ENCODE measurements at regions not wholly inside any gene's neighbourhood (a gene's known extent, or its start where the extent isn't known, plus 50 kb on each side); places are given as distances from the start of the nearest gene placed in this dataset.

GRCh38 chr4:89488736-89489135, 181.1 kb upstream of the GPRIN3 start:
- no peak overlapping the region for H3K27ac ChIP-seq (ENCODE audit: low read depth, low read length)
- H3K36me3 ChIP-seq (ENCODE audit: control insufficient read depth in 1 of 2, insufficient read depth in 2 of 2, low read length in 2 of 2), result no peaks in the 10 kb centered on the region
- H3K4me1 ChIP-seq (ENCODE audit: control insufficient read depth in 1 of 2, insufficient read depth in 2 of 2, low read length in 2 of 2), result peaks cover 0 to 15% of the 10 kb centered on the region in 2 donors
- no peak overlapping the region for H3K4me3 ChIP-seq (ENCODE audit: low read depth in 1 of 2, low read length in 2 of 2)
- H3K9ac ChIP-seq (ENCODE audit: low read depth in 1 of 2, low read length in 2 of 2), result no peak overlapping the region
- H3K27me3 ChIP-seq (ENCODE audit: control insufficient read depth in 1 of 2, insufficient read depth in 2 of 2, low read length in 2 of 2), result no peaks in the 10 kb centered on the region
- no peaks in the 10 kb centered on the region for H3K9me3 ChIP-seq (ENCODE audit: control insufficient read depth in 1 of 2, low read length in 2 of 2)

- Histone ChIP-seq H3K36me3 (ENCODE audit: control insufficient read depth in 1 of 2, insufficient read depth in 2 of 2, low read length in 2 of 2) (no peaks in the 10 kb centered on the region), H3K4me1 (ENCODE audit: control insufficient read depth in 1 of 2, insufficient read depth in 2 of 2, low read length in 2 of 2) (peaks cover 0 to 2% of the 10 kb centered on the region in 2 donors), H3K27me3 (ENCODE audit: control insufficient read depth in 1 of 2, insufficient read depth in 2 of 2, low read length in 2 of 2) (no peaks in the 10 kb centered on the region), H3K9ac (ENCODE audit: low read depth in 1 of 2, low read length in 2 of 2) (no peak overlapping the region), H3K9me3 (ENCODE audit: control insufficient read depth in 1 of 2, low read length in 2 of 2) (no peaks in the 10 kb centered on the region), H3K4me3 (ENCODE audit: low read depth in 1 of 2, low read length in 2 of 2) (no peak overlapping the region), H3K27ac (ENCODE audit: low read depth, low read length) (no peak overlapping the region)
Measured at GRCh38 chr4:89486673-89487072, 179.1 kb upstream of the GPRIN3 start.

- Histone ChIP-seq H3K36me3 (ENCODE audit: control insufficient read depth in 1 of 2, insufficient read depth in 2 of 2, low read length in 2 of 2) (no peaks in the 10 kb centered on the region), H3K27ac (ENCODE audit: low read depth, low read length) (no peak overlapping the region), H3K27me3 (ENCODE audit: control insufficient read depth in 1 of 2, insufficient read depth in 2 of 2, low read length in 2 of 2) (no peaks in the 10 kb centered on the region), H3K4me1 (ENCODE audit: control insufficient read depth in 1 of 2, insufficient read depth in 2 of 2, low read length in 2 of 2) (no peaks in the 10 kb centered on the region), H3K4me3 (ENCODE audit: low read depth in 1 of 2, low read length in 2 of 2) (no peak overlapping the region), H3K9ac (ENCODE audit: low read depth in 1 of 2, low read length in 2 of 2) (no peak overlapping the region), H3K9me3 (ENCODE audit: control insufficient read depth in 1 of 2, low read length in 2 of 2) (no peaks in the 10 kb centered on the region)
Measured at GRCh38 chr4:89486042-89486441, 178.4 kb upstream of the GPRIN3 start.

DNA sequence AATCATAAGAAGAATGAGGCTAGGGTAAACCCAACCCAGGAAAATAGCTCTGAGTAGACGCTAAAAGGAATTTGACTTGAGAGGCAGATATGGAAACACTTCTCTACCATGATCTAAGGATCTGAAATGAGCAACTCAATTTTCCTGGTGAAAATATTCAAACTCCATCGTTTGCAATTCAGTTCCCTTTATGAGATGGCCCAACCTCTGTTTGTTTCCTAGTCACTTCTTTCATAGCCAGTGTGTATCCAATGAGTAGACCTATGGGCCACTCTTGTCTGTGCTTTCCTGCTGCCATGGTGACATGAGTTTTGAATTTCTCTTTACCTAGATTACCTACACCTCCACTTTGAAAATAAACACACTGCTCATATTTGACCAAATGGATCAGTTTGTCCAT, 176.2 kb upstream of the GPRIN3 start:
- H3K4me1 ChIP-seq (ENCODE audit: control insufficient read depth in 1 of 2, insufficient read depth in 2 of 2, low read length in 2 of 2), result no peaks in the 10 kb centered on the region
- no peak overlapping the region for H3K4me3 ChIP-seq (ENCODE audit: low read depth in 1 of 2, low read length in 2 of 2)
- H3K9me3 ChIP-seq (ENCODE audit: control insufficient read depth in 1 of 2, low read length in 2 of 2), result no peaks in the 10 kb centered on the region
- no peak overlapping the region for H3K27ac ChIP-seq (ENCODE audit: low read depth, low read length)
- no peak overlapping the region for H3K9ac ChIP-seq (ENCODE audit: low read depth in 1 of 2, low read length in 2 of 2)
- no peaks in the 10 kb centered on the region for H3K36me3 ChIP-seq (ENCODE audit: control insufficient read depth in 1 of 2, insufficient read depth in 2 of 2, low read length in 2 of 2)
- no peaks in the 10 kb centered on the region for H3K27me3 ChIP-seq (ENCODE audit: control insufficient read depth in 1 of 2, insufficient read depth in 2 of 2, low read length in 2 of 2)

- no peaks in the 10 kb centered on the region for H3K9me3 ChIP-seq (ENCODE audit: control insufficient read depth in 1 of 2, low read length in 2 of 2)
- H3K36me3 ChIP-seq (ENCODE audit: control insufficient read depth in 1 of 2, insufficient read depth in 2 of 2, low read length in 2 of 2), result no peaks in the 10 kb centered on the region
- no peak overlapping the region for H3K4me3 ChIP-seq (ENCODE audit: low read depth in 1 of 2, low read length in 2 of 2)
- no peak overlapping the region for H3K9ac ChIP-seq (ENCODE audit: low read depth in 1 of 2, low read length in 2 of 2)
- H3K4me1 ChIP-seq (ENCODE audit: control insufficient read depth in 1 of 2, insufficient read depth in 2 of 2, low read length in 2 of 2), result no peaks in the 10 kb centered on the region
- no peaks in the 10 kb centered on the region for H3K27me3 ChIP-seq (ENCODE audit: control insufficient read depth in 1 of 2, insufficient read depth in 2 of 2, low read length in 2 of 2)
- H3K27ac ChIP-seq (ENCODE audit: low read depth, low read length), result no peak overlapping the region
Measured at GRCh38 chr4:89482926-89483595, 175.5 kb upstream of the GPRIN3 start.

DNA sequence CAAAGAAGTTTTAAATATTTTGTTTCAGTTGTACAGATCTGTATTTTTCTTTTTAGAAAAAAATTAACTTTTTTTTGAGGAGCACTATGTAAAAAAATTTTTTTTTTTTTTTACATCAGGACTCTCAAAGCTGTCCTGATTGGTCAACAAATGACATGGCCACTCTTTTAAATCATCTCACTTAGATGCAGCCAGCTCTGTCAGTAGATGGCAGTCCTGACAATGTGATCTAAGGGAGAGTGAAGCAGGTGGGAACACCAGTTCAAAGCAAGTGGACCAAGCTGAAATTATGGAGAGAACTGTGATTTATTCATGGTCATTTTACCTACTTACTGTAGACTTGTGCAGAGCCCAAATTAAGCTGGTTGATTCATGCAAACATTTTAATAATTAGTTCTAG, 174.7 kb upstream of the GPRIN3 start:
- no peaks in the 10 kb centered on the region for H3K27me3 ChIP-seq (ENCODE audit: control insufficient read depth in 1 of 2, insufficient read depth in 2 of 2, low read length in 2 of 2)
- H3K9me3 ChIP-seq (ENCODE audit: control insufficient read depth in 1 of 2, low read length in 2 of 2), result no peaks in the 10 kb centered on the region
- no peak overlapping the region for H3K9ac ChIP-seq (ENCODE audit: low read depth in 1 of 2, low read length in 2 of 2)
- H3K4me1 ChIP-seq (ENCODE audit: control insufficient read depth in 1 of 2, insufficient read depth in 2 of 2, low read length in 2 of 2), result no peaks in the 10 kb centered on the region
- H3K4me3 ChIP-seq (ENCODE audit: low read depth in 1 of 2, low read length in 2 of 2), result no peak overlapping the region
- no peak overlapping the region for H3K27ac ChIP-seq (ENCODE audit: low read depth, low read length)
- H3K36me3 ChIP-seq (ENCODE audit: control insufficient read depth in 1 of 2, insufficient read depth in 2 of 2, low read length in 2 of 2), result no peaks in the 10 kb centered on the region

GRCh38 chr4:89469930-89470375, 162.4 kb upstream of the GPRIN3 start:
- Histone ChIP-seq H3K4me1 (ENCODE audit: control insufficient read depth in 1 of 2, insufficient read depth in 2 of 2, low read length in 2 of 2) (no peaks in the 10 kb centered on the region), H3K27ac (ENCODE audit: low read depth, low read length) (no peak overlapping the region), H3K9me3 (ENCODE audit: control insufficient read depth in 1 of 2, low read length in 2 of 2) (no peaks in the 10 kb centered on the region), H3K36me3 (ENCODE audit: control insufficient read depth in 1 of 2, insufficient read depth in 2 of 2, low read length in 2 of 2) (no peaks in the 10 kb centered on the region), H3K9ac (ENCODE audit: low read depth in 1 of 2, low read length in 2 of 2) (no peak overlapping the region), H3K4me3 (ENCODE audit: low read depth in 1 of 2, low read length in 2 of 2) (no peak overlapping the region), H3K27me3 (ENCODE audit: control insufficient read depth in 1 of 2, insufficient read depth in 2 of 2, low read length in 2 of 2) (no peaks in the 10 kb centered on the region)

GRCh38 chr4:89469516-89469915, 161.9 kb upstream of the GPRIN3 start:
- H3K36me3 ChIP-seq (ENCODE audit: control insufficient read depth in 1 of 2, insufficient read depth in 2 of 2, low read length in 2 of 2), result no peaks in the 10 kb centered on the region
- no peak overlapping the region for H3K4me3 ChIP-seq (ENCODE audit: low read depth in 1 of 2, low read length in 2 of 2)
- no peaks in the 10 kb centered on the region for H3K4me1 ChIP-seq (ENCODE audit: control insufficient read depth in 1 of 2, insufficient read depth in 2 of 2, low read length in 2 of 2)
- no peak overlapping the region for H3K27ac ChIP-seq (ENCODE audit: low read depth, low read length)
- no peaks in the 10 kb centered on the region for H3K27me3 ChIP-seq (ENCODE audit: control insufficient read depth in 1 of 2, insufficient read depth in 2 of 2, low read length in 2 of 2)
- no peak overlapping the region for H3K9ac ChIP-seq (ENCODE audit: low read depth in 1 of 2, low read length in 2 of 2)
- no peaks in the 10 kb centered on the region for H3K9me3 ChIP-seq (ENCODE audit: control insufficient read depth in 1 of 2, low read length in 2 of 2)

GRCh38 chr4:89468602-89469001, 161.0 kb upstream of the GPRIN3 start:
- Histone ChIP-seq H3K4me3 (ENCODE audit: low read depth in 1 of 2, low read length in 2 of 2) (no peak overlapping the region), H3K36me3 (ENCODE audit: control insufficient read depth in 1 of 2, insufficient read depth in 2 of 2, low read length in 2 of 2) (no peaks in the 10 kb centered on the region), H3K4me1 (ENCODE audit: control insufficient read depth in 1 of 2, insufficient read depth in 2 of 2, low read length in 2 of 2) (no peaks in the 10 kb centered on the region), H3K9me3 (ENCODE audit: control insufficient read depth in 1 of 2, low read length in 2 of 2) (no peaks in the 10 kb centered on the region), H3K27ac (ENCODE audit: low read depth, low read length) (no peak overlapping the region), H3K9ac (ENCODE audit: low read depth in 1 of 2, low read length in 2 of 2) (no peak overlapping the region), H3K27me3 (ENCODE audit: control insufficient read depth in 1 of 2, insufficient read depth in 2 of 2, low read length in 2 of 2) (no peaks in the 10 kb centered on the region)

- Histone ChIP-seq H3K36me3 (ENCODE audit: control insufficient read depth in 1 of 2, insufficient read depth in 2 of 2, low read length in 2 of 2) (no peaks in the 10 kb centered on the region), H3K4me1 (ENCODE audit: control insufficient read depth in 1 of 2, insufficient read depth in 2 of 2, low read length in 2 of 2) (no peaks in the 10 kb centered on the region), H3K9me3 (ENCODE audit: control insufficient read depth in 1 of 2, low read length in 2 of 2) (no peaks in the 10 kb centered on the region), H3K9ac (ENCODE audit: low read depth in 1 of 2, low read length in 2 of 2) (no peak overlapping the region), H3K27ac (ENCODE audit: low read depth, low read length) (no peak overlapping the region), H3K4me3 (ENCODE audit: low read depth in 1 of 2, low read length in 2 of 2) (no peak overlapping the region), H3K27me3 (ENCODE audit: control insufficient read depth in 1 of 2, insufficient read depth in 2 of 2, low read length in 2 of 2) (no peaks in the 10 kb centered on the region)
Measured at GRCh38 chr4:89463341-89463740, 155.7 kb upstream of the GPRIN3 start.

- Histone ChIP-seq H3K27me3 (ENCODE audit: control insufficient read depth in 1 of 2, insufficient read depth in 2 of 2, low read length in 2 of 2) (no peaks in the 10 kb centered on the region), H3K9ac (ENCODE audit: low read depth in 1 of 2, low read length in 2 of 2) (no peak overlapping the region), H3K4me3 (ENCODE audit: low read depth in 1 of 2, low read length in 2 of 2) (no peak overlapping the region), H3K9me3 (ENCODE audit: control insufficient read depth in 1 of 2, low read length in 2 of 2) (peaks cover 15 to 23% of the 10 kb centered on the region in 2 donors), H3K4me1 (ENCODE audit: control insufficient read depth in 1 of 2, insufficient read depth in 2 of 2, low read length in 2 of 2) (no peaks in the 10 kb centered on the region), H3K36me3 (ENCODE audit: control insufficient read depth in 1 of 2, insufficient read depth in 2 of 2, low read length in 2 of 2) (peaks cover 0 to 5% of the 10 kb centered on the region in 2 donors), H3K27ac (ENCODE audit: low read depth, low read length) (no peak overlapping the region)
Measured at GRCh38 chr4:89447543-89447942, 139.9 kb upstream of the GPRIN3 start.
